ENCODE measurements at regions not wholly inside any gene's neighbourhood (a gene's known extent, or its start where the extent isn't known, plus 50 kb on each side); places are given as distances from the start of the nearest gene placed in this dataset.
A peak's percentile ranks its signal among the peaks of the same experiment; 100 is the strongest.

- TF ChIP-seq EP300 (IDR thresholded peaks at IDR 0.05) (no peak), POLR2AphosphoS5 (IDR thresholded peaks at IDR 0.05) (no peak), CTCF (IDR thresholded peaks at IDR 0.05) (no peak), POLR2A (IDR thresholded peaks at IDR 0.05) (no peak)
- H3K4me1 ChIP-seq = no peaks in the 10 kb centered on the region
- H3K27me3 ChIP-seq = no peaks in the 10 kb centered on the region
- WGBS, 2 donors (ENCODE audit: low coverage in 1 of 2) = 75 to 77% methylated on average over 2 of the region's 2 CpGs
- no peak overlapping the region for H3K4me3 ChIP-seq
- H3K9me3 ChIP-seq = no peaks in the 10 kb centered on the region
- H3K27ac ChIP-seq = no peak overlapping the region
- H3K36me3 ChIP-seq = no peaks in the 10 kb centered on the region
- ATAC-seq = no peak
Measured at GRCh38 chr10:83682414-83682813, 456.9 kb upstream of the GHITM start.

DNA sequence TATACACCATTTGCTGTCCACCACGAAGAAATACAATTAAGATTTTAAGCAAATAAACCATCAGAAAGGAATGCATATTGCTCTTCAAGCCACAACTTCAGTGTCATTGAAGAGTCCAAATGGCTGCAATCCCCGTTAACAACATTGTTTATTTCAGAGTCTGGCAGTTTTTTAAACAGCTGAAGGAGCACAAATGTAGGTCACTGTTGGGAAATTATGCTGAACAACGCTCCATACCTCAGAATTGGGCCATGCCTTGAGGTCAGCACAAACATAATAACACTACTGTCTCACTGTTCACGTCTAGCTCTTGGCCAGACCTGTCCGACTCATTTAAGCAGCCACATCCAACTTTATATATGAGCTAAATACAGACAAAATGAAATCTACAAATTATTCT, 453.9 kb upstream of the GHITM start:
- Histone ChIP-seq H3K36me3 (no peaks in the 10 kb centered on the region), H3K27me3 (no peaks in the 10 kb centered on the region), H3K4me3 (no peak overlapping the region), H3K9me3 (no peaks in the 10 kb centered on the region), H3K27ac (no peak overlapping the region), H3K4me1 (no peaks in the 10 kb centered on the region)
- TF ChIP-seq EP300 (IDR thresholded peaks at IDR 0.05) (no peak), CTCF (IDR thresholded peaks at IDR 0.05) (no peak), POLR2A (IDR thresholded peaks at IDR 0.05) (no peak), POLR2AphosphoS5 (IDR thresholded peaks at IDR 0.05) (peak; percentile 49)
- 6 to 14% methylated on average over 5 of the region's 5 CpGs for WGBS, 2 donors (ENCODE audit: low coverage in 1 of 2)
- peak; percentile 71 for ATAC-seq

GRCh38 chr10:83691791-83692596, 447.3 kb upstream of the GHITM start:
- Histone ChIP-seq H3K4me3 (no peak overlapping the region), H3K27ac (no peak overlapping the region), H3K27me3 (no peaks in the 10 kb centered on the region), H3K9me3 (no peaks in the 10 kb centered on the region), H3K36me3 (no peaks in the 10 kb centered on the region), H3K4me1 (no peaks in the 10 kb centered on the region)
- WGBS, 2 donors (ENCODE audit: low coverage in 1 of 2) = 44 to 83% methylated on average over 2 of the region's 2 CpGs
- ATAC-seq = no peak
- TF ChIP-seq POLR2AphosphoS5 (IDR thresholded peaks at IDR 0.05) (no peak), POLR2A (IDR thresholded peaks at IDR 0.05) (no peak), EP300 (IDR thresholded peaks at IDR 0.05) (no peak), CTCF (IDR thresholded peaks at IDR 0.05) (no peak)

GRCh38 chr10:83698899-83699298, 440.4 kb upstream of the GHITM start:
- TF ChIP-seq EP300 (IDR thresholded peaks at IDR 0.05) = no peak
- no peak for TF ChIP-seq CTCF (IDR thresholded peaks at IDR 0.05)
- TF ChIP-seq POLR2A (IDR thresholded peaks at IDR 0.05) = no peak
- TF ChIP-seq POLR2AphosphoS5 (IDR thresholded peaks at IDR 0.05) = no peak
- 76 to 81% methylated on average over 2 of the region's 2 CpGs for WGBS, 2 donors (ENCODE audit: low coverage in 1 of 2)

GRCh38 chr10:83701799-83702198, 437.5 kb upstream of the GHITM start:
- ATAC-seq = no peak
- no peaks in the 10 kb centered on the region for H3K27me3 ChIP-seq
- TF ChIP-seq EP300 (IDR thresholded peaks at IDR 0.05) = no peak
- TF ChIP-seq POLR2AphosphoS5 (IDR thresholded peaks at IDR 0.05) = no peak
- no peaks in the 10 kb centered on the region for H3K4me1 ChIP-seq
- H3K9me3 ChIP-seq = no peaks in the 10 kb centered on the region
- H3K36me3 ChIP-seq = no peaks in the 10 kb centered on the region
- no peak overlapping the region for H3K27ac ChIP-seq
- no peak overlapping the region for H3K4me3 ChIP-seq
- 0 to 100% methylated on average over 1 of the region's 3 CpGs for WGBS, 2 donors (ENCODE audit: low coverage in 1 of 2)

More at GRCh38 chr10:83698899-83699298, 440.4 kb upstream of the GHITM start:
- Histone ChIP-seq H3K4me1 (no peaks in the 10 kb centered on the region), H3K9me3 (no peaks in the 10 kb centered on the region), H3K4me3 (no peak overlapping the region), H3K27me3 (no peaks in the 10 kb centered on the region), H3K36me3 (no peaks in the 10 kb centered on the region), H3K27ac (no peak overlapping the region)
- no peak for ATAC-seq
